Neural cell (in vitro differentiated cells): ENCODE measurements at regions not wholly inside any gene's neighbourhood (a gene's known extent, or its start where the extent isn't known, plus 50 kb on each side); places are given as distances from the start of the nearest gene placed in this dataset.

Experiments used
- H2AFZ ChIP-seq: fragments of 200-600, 300-800 bp; sonication (generic), shearing (Covaris generic); 2 replicates; pipeline ENCODE4 v1.6.0; 2014; ENCODE audit warnings: low read depth, mild to moderate bottlenecking, antibody characterized with exemption, low read length, moderate library complexity
- H3F3A ChIP-seq: fragments of 200-600 bp; shearing (Covaris generic); 2 replicates; pipeline ENCODE4 v1.6.1; 2016; ENCODE audit warnings: mild to moderate bottlenecking, moderate library complexity, mixed read lengths, antibody characterized with exemption, low read length; ENCODE audit not compliant: insufficient read depth, poor library complexity, severe bottlenecking
- H3K27ac ChIP-seq: fragments of 200-600, 300-800 bp; sonication (generic), shearing (Covaris generic); 2 replicates; pipeline ENCODE4 v1.5.1; 2014; ENCODE audit warnings: mild to moderate bottlenecking, low read length, moderate library complexity
- H3K27me3 ChIP-seq: fragments of 300-800, 200-600 bp; sonication (generic), shearing (Covaris generic); 2 replicates; pipeline ENCODE4 v1.6.0; 2014; ENCODE audit warnings: mild to moderate bottlenecking, low read depth, low read length, moderate library complexity; ENCODE audit not compliant: insufficient read depth
- H3K36me3 ChIP-seq: fragments of 300-800, 200-600 bp; sonication (generic), shearing (Covaris generic); 2 replicates; pipeline ENCODE4 v1.5.1; 2014; ENCODE audit warnings: mild to moderate bottlenecking, antibody characterized with exemption, low read length, moderate library complexity; ENCODE audit not compliant: insufficient read depth
- H3K4me2 ChIP-seq: fragments of 300-800, 200-600 bp; sonication (generic), shearing (Covaris generic); 2 replicates; pipeline ENCODE4 v1.6.0; 2014; ENCODE audit warnings: mild to moderate bottlenecking, low read length
- H3K4me3 ChIP-seq: fragments of 300-800, 200-600 bp; sonication (generic), shearing (Covaris generic); 2 replicates; pipeline ENCODE4 v1.5.1; 2014; ENCODE audit warnings: mild to moderate bottlenecking, low read length, moderate library complexity
- H3K79me2 ChIP-seq: fragments of 200-600 bp; shearing (Covaris generic); replicated peaks from 2 replicates; pipeline ENCODE4 v1.6.0; 2014; ENCODE audit warnings: mild to moderate bottlenecking, low read length, moderate library complexity; ENCODE audit not compliant: insufficient read depth
- H3K9ac ChIP-seq: fragments of 300-800, 200-600 bp; sonication (generic), shearing (Covaris generic); 2 replicates; pipeline ENCODE4 v1.6.1; 2016; ENCODE audit warnings: mild to moderate bottlenecking, low read length, mixed read lengths
- H3K9me2 ChIP-seq: fragments of 200-600 bp; shearing (Covaris generic); 2 replicates; pipeline ENCODE4 v1.6.1; 2016; ENCODE audit warnings: mild to moderate bottlenecking, low read length, mixed read lengths; ENCODE audit not compliant: insufficient read depth
- H3K9me3 ChIP-seq: fragments of 200-600, 300-800 bp; sonication (generic), shearing (Covaris generic); 2 replicates; pipeline ENCODE4 v1.6.1; 2016; ENCODE audit warnings: mild to moderate bottlenecking, mixed run types, low read length, moderate library complexity, mixed read lengths
- H4K20me1 ChIP-seq: fragments of 200-600 bp; shearing (Covaris generic); 2 replicates; pipeline ENCODE4 v1.6.1; 2016; ENCODE audit warnings: mild to moderate bottlenecking, mixed run types; ENCODE audit not compliant: insufficient read depth
- EP300 ChIP-seq: fragments of 450-650 bp; conservative IDR thresholded peaks from 2 replicates; pipeline ENCODE4 v1.6.1; 2014; ENCODE audit warnings: antibody characterized with exemption, mild to moderate bottlenecking, moderate library complexity; ENCODE audit not compliant: poor library complexity, severe bottlenecking
- EZH2 ChIP-seq: fragments of 200-600, 300-800 bp; shearing (Covaris generic), sonication (generic); IDR thresholded peaks from 2 replicates; pipeline ENCODE4 v1.6.1; 2014; ENCODE audit warnings: antibody characterized with exemption, low read length, borderline replicate concordance, mild to moderate bottlenecking; ENCODE audit not compliant: insufficient read depth, poor library complexity, severe bottlenecking
- MXI1 ChIP-seq: fragments of 450-650 bp; conservative IDR thresholded peaks from 2 replicates; pipeline ENCODE4 v1.6.1; 2014; ENCODE audit warnings: antibody characterized with exemption, mild to moderate bottlenecking; ENCODE audit not compliant: poor library complexity, severe bottlenecking
- POLR2AphosphoS5 ChIP-seq: IDR thresholded peaks from 2 replicates; pipeline ENCODE4 v1.6.1; 2012
- RAD21 ChIP-seq: fragments of 450-650 bp; conservative IDR thresholded peaks from 2 replicates; pipeline ENCODE4 v1.6.1; 2014; ENCODE audit warnings: antibody characterized with exemption, mild to moderate bottlenecking, moderate library complexity
- SMC3 ChIP-seq: fragments of 450-650 bp; conservative IDR thresholded peaks from 2 replicates; pipeline ENCODE4 v1.6.1; 2014; ENCODE audit warnings: antibody characterized with exemption, mild to moderate bottlenecking, moderate library complexity; ENCODE audit not compliant: poor library complexity
- TAF1 ChIP-seq: IDR thresholded peaks from 2 replicates; pipeline ENCODE4 v1.6.1; 2012; ENCODE audit warnings: low read depth
- TF ChIP-seq, protein P1 (sequence below): fragments of 450-650 bp; IDR thresholded peaks from 2 replicates; pipeline ENCODE4 v1.5.1; 2014; ENCODE audit warnings: antibody characterized with exemption, mild to moderate bottlenecking, moderate library complexity; ENCODE audit not compliant: poor library complexity, severe bottlenecking
- TF ChIP-seq, protein P2 (sequence below): IDR thresholded peaks from 2 replicates; pipeline ENCODE4 v1.6.1; 2012; ENCODE audit warnings: borderline replicate concordance

DNA sequence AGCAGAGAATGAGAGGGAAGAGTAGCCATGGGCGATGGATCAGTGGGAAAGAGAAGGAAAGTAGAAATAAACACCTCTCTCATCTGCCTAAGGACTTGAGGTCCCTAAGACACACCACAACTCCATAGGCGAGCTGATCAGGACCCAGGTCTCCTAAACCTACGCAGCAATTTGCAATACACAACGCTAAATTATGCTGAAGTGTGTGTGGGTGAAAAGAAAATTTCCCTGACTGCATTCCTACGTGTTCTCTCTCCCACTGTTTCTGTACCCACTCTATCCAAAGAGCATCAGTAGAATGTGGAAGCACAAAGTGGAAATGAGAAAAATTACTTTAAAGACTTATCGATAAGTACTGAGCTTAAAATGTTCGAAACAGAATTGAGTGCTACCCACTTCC is 88.9 kb downstream of the RPS29 start:
- TF ChIP-seq POLR2AphosphoS5, result no peak
- no peak for TF ChIP-seq EP300
- TF ChIP-seq, protein P1, sequence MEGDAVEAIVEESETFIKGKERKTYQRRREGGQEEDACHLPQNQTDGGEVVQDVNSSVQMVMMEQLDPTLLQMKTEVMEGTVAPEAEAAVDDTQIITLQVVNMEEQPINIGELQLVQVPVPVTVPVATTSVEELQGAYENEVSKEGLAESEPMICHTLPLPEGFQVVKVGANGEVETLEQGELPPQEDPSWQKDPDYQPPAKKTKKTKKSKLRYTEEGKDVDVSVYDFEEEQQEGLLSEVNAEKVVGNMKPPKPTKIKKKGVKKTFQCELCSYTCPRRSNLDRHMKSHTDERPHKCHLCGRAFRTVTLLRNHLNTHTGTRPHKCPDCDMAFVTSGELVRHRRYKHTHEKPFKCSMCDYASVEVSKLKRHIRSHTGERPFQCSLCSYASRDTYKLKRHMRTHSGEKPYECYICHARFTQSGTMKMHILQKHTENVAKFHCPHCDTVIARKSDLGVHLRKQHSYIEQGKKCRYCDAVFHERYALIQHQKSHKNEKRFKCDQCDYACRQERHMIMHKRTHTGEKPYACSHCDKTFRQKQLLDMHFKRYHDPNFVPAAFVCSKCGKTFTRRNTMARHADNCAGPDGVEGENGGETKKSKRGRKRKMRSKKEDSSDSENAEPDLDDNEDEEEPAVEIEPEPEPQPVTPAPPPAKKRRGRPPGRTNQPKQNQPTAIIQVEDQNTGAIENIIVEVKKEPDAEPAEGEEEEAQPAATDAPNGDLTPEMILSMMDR, result no peak
- no peak for TF ChIP-seq TAF1
- TF ChIP-seq EZH2, result no peak
- no peak for TF ChIP-seq SMC3
- TF ChIP-seq RAD21, result no peak
- no peak for TF ChIP-seq MXI1
- TF ChIP-seq, protein P2, sequence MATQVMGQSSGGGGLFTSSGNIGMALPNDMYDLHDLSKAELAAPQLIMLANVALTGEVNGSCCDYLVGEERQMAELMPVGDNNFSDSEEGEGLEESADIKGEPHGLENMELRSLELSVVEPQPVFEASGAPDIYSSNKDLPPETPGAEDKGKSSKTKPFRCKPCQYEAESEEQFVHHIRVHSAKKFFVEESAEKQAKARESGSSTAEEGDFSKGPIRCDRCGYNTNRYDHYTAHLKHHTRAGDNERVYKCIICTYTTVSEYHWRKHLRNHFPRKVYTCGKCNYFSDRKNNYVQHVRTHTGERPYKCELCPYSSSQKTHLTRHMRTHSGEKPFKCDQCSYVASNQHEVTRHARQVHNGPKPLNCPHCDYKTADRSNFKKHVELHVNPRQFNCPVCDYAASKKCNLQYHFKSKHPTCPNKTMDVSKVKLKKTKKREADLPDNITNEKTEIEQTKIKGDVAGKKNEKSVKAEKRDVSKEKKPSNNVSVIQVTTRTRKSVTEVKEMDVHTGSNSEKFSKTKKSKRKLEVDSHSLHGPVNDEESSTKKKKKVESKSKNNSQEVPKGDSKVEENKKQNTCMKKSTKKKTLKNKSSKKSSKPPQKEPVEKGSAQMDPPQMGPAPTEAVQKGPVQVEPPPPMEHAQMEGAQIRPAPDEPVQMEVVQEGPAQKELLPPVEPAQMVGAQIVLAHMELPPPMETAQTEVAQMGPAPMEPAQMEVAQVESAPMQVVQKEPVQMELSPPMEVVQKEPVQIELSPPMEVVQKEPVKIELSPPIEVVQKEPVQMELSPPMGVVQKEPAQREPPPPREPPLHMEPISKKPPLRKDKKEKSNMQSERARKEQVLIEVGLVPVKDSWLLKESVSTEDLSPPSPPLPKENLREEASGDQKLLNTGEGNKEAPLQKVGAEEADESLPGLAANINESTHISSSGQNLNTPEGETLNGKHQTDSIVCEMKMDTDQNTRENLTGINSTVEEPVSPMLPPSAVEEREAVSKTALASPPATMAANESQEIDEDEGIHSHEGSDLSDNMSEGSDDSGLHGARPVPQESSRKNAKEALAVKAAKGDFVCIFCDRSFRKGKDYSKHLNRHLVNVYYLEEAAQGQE, result no peak

DNA sequence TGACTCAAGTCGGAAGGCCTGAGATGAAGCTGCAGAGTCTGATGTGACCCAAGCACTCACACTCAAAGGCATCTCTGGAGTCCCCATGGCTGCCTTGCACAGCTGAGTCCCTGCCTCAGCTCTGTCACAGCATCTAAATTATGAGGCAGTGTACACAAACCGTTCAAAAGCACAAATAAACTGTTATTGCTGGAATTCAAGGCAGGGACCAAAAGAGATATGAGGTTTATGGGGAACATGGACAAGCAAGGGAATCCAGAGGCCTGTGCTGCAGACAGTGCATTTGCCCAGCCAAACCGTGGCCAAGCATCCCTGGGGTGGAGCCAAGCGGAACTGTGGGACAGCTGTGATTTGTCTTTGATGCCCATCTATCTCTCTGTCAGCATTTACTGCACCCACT is 91.3 kb downstream of the RPS29 start:
- Histone ChIP-seq H3F3A (no peaks in the 10 kb centered on the region), H3K4me3 (no peak overlapping the region), H3K79me2 (no peaks in the 10 kb centered on the region), H3K36me3 (no peaks in the 10 kb centered on the region), H3K9me3 (no peaks in the 10 kb centered on the region), H4K20me1 (no peaks in the 10 kb centered on the region), H3K27me3 (no peaks in the 10 kb centered on the region), H3K9ac (no peak overlapping the region), H3K27ac (no peak overlapping the region), H2AFZ (no peak overlapping the region), H3K4me2 (no peak overlapping the region), H3K9me2 (no peaks in the 10 kb centered on the region)
- TF ChIP-seq, protein P2, result no peak
- TF ChIP-seq TAF1, result no peak

More for the DNA sequence above, 88.9 kb downstream of the RPS29 start:
- Histone ChIP-seq H3K27me3 (no peaks in the 10 kb centered on the region), H3K27ac (no peak overlapping the region), H4K20me1 (no peaks in the 10 kb centered on the region), H3K4me3 (no peak overlapping the region), H3K9me2 (no peaks in the 10 kb centered on the region), H3K9ac (no peak overlapping the region), H3K36me3 (no peaks in the 10 kb centered on the region), H2AFZ (no peak overlapping the region), H3K4me2 (no peak overlapping the region), H3F3A (no peaks in the 10 kb centered on the region), H3K79me2 (no peaks in the 10 kb centered on the region), H3K9me3 (no peaks in the 10 kb centered on the region)
